LNCAP (cell line): ENCODE measurements at regions not wholly inside any gene's neighbourhood (a gene's known extent, or its start where the extent isn't known, plus 50 kb on each side); places are given as distances from the start of the nearest gene placed in this dataset.

ENCODE experiments used
- TF ChIP-seq, protein P1 (sequence below): fragments of 450-650 bp; IDR thresholded peaks from 2 replicates; pipeline ENCODE4 v1.5.1; 2017; ENCODE audit warnings: mild to moderate bottlenecking

DNA sequence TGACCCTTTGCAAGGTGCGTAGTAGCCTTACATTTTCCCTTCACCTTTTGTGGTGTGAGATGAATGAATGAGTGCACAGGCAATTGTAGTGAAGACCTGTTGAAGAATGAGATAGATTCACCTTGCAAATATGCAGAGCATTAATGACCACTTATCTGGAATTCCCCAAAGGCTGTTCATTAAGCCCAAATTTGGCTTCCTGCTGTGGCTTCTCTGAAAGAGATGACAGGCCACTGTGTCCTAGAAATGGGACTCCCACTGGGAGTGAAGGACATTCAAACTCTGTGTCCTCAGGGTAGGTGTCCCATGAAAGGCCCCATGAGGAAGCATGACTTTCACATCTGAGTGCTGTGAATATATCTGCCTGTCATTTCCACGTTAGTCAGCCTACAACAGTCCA, 1821.8 kb upstream of the PIK3C3 start:
- TF ChIP-seq, protein P1, sequence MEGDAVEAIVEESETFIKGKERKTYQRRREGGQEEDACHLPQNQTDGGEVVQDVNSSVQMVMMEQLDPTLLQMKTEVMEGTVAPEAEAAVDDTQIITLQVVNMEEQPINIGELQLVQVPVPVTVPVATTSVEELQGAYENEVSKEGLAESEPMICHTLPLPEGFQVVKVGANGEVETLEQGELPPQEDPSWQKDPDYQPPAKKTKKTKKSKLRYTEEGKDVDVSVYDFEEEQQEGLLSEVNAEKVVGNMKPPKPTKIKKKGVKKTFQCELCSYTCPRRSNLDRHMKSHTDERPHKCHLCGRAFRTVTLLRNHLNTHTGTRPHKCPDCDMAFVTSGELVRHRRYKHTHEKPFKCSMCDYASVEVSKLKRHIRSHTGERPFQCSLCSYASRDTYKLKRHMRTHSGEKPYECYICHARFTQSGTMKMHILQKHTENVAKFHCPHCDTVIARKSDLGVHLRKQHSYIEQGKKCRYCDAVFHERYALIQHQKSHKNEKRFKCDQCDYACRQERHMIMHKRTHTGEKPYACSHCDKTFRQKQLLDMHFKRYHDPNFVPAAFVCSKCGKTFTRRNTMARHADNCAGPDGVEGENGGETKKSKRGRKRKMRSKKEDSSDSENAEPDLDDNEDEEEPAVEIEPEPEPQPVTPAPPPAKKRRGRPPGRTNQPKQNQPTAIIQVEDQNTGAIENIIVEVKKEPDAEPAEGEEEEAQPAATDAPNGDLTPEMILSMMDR, result no peak

DNA sequence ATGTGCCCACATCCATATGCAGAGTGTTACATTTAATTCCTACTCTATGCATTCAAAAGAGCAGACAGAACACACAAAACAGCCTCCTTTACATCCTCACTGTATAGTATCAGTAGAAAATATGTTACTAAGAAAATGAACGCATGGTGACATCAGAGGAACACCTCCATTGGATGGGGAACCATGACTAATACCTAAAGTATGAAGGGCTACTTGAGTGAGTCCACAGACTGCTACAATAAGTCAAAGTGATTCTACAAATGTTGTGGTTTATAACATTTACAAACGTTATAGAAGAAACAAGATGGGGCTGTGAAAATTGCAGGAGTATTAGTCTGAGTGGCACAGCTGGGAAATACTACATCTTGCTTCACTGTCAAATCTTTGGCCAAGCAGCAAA, 1830.9 kb upstream of the PIK3C3 start:
- TF ChIP-seq, protein P1, result no peak

GRCh38 chr18:40120796-40121391, 1834.1 kb upstream of the PIK3C3 start:
- TF ChIP-seq, protein P1, result no peak

DNA sequence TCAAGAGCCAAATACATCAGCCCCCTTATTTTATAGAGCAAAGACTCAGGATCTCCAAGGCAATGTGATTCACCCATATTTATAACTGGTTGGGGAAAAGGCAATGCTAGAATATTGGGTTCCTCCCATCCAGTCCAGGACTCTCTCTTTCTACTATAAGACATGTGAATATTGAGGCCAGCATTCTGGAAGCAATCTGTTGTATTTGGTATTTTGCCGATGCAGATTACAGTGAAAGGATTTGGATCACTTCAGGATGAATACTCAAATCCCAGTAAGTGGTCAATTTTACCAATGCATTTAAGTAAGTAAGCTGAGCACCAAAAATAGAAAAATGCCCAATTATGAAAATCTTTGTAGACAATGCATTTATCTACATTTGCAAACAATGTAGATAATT, 1834.7 kb upstream of the PIK3C3 start:
- TF ChIP-seq, protein P1, result no peak

DNA sequence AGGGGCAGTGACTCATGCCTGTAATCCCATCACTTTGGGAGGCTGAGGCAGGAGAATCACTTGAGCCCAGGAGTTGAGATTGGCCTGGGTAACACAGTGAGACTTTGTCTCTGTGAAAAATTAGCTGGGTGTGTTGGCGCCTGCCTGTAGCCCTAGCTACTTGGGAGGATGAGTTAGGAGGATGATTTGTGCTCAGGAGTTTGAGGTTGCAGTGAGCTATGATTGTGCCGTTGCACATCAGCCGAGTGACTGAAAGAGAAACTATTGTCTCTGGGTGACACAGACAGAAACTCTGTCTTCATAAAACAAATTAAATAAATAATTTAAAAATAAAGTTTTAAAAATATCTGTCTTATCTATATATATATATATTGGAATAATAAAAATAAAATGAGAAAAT, 1844.6 kb upstream of the PIK3C3 start:
- TF ChIP-seq, protein P1, result no peak

GRCh38 chr18:40109252-40110049, 1845.6 kb upstream of the PIK3C3 start:
- TF ChIP-seq, protein P1, result no peak

DNA sequence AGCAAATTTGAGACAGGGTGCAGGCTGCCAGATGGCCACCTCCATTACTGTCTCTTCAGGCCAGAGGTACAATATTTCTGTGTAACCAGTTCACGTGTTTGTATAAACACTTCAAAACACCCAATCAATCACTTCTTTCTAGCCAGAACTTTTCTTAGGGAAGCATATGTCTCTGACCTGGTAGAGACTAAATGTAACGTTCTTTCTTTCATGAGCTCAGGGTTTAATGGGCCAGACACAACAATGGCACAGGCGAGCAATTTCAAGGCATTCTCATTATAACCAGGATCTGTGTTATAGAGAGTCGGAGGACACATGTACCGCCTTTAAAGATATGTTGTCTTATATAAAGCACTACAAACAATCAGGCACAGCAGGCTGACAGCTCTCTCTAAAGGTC, 1846.4 kb upstream of the PIK3C3 start:
- TF ChIP-seq, protein P1, result no peak
